Ascending aorta (tissue), 2 donors: ENCODE measurements at regions not wholly inside any gene's neighbourhood (a gene's known extent, or its start where the extent isn't known, plus 50 kb on each side); places are given as distances from the start of the nearest gene placed in this dataset.

ENCODE experiments used
- DNase-seq, 2 donors: peaks; one replicate each; pipeline ENCODE4 v3.0.0-alpha.2; 2019; ENCODE audit warnings: low spot score in 2 of 2
- H3K27ac ChIP-seq, 2 donors: fragments of 200-600 bp; sonication (generic); one replicate each; pipeline ENCODE4 v1.5.1; 2016 to 2017; ENCODE audit warnings: mild to moderate bottlenecking in 1 of 2
- H3K27me3 ChIP-seq: fragments of 200-600 bp; sonication (generic); one replicate; pipeline ENCODE4 v1.5.1; 2017
- H3K36me3 ChIP-seq, 2 donors: fragments of 200-600 bp; sonication (generic); one replicate each; pipeline ENCODE4 v1.5.1; 2016
- H3K4me1 ChIP-seq, 2 donors: fragments of 200-600 bp; sonication (generic); one replicate each; pipeline ENCODE4 v1.5.1; 2016 to 2017; ENCODE audit warnings: mild to moderate bottlenecking in 1 of 2
- H3K4me3 ChIP-seq, 2 donors: fragments of 200-600 bp; sonication (generic); one replicate each; pipeline ENCODE4 v1.5.1; 2016 to 2017; ENCODE audit warnings: mild to moderate bottlenecking in 1 of 2
- H3K9me3 ChIP-seq, 2 donors: fragments of 200-600 bp; sonication (generic); one replicate each; pipeline ENCODE4 v1.5.1; 2016
- intact Hi-C: fragments of 100-400 bp; cut with DNase I; formaldehyde crosslinking; loops from one replicate; pipeline ENCODE4 v1.15.1; 2023
- TF ChIP-seq, protein P1 (sequence below), 3 experiments: fragments of 200-600 bp in 2 of 3; fragments of 450-650 bp in 1 of 3; sonication (generic) in 2 of 3; IDR thresholded peaks; one replicate each; pipeline ENCODE4 v1.5.1; 2016 to 2019; ENCODE audit warnings: antibody characterized with exemption in 3 of 3, mild to moderate bottlenecking in 1 of 3, moderate library complexity in 1 of 3

DNA sequence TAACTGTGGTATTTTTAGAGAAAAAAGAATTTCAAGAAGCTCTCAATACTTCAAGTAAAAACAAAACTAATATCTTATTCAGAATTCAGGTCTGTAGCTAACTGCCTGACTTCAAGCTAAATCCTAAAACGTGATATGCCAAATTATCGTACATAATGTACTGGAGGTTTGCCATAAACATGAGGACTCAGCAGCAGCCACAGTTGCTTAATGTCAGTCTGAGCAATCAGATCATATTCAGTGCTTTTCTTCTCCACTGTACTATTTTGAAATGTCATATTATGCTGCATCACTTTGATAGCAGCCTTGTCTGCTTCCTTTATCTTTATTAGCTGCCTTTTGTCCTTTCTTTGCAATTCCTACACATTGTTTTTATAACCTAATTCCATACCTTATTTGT, 265.1 kb upstream of the EDNRB start:
- no peaks in the 10 kb centered on the region for H3K36me3 ChIP-seq
- no peak for DNase-seq

DNA sequence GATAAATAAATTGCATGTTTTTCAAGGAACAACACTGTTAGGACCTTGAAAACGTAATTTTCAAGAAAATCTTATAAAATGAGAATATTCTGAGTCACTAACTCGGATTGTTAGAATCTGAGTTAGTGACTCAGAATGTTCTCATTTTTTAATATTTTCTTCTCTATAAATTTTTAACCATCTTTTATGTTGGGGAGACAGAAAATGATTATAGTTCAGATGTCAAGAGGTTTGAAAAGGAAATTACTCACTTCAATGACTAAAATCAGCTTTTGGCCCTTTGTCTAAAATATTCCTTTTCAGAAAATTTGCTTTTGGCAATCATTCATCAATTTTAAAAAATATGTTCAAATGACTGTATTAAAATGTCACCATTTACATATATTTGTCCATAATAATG, 264.2 kb upstream of the EDNRB start:
- intact Hi-C loops: no loop called here
- TF ChIP-seq, protein P1, sequence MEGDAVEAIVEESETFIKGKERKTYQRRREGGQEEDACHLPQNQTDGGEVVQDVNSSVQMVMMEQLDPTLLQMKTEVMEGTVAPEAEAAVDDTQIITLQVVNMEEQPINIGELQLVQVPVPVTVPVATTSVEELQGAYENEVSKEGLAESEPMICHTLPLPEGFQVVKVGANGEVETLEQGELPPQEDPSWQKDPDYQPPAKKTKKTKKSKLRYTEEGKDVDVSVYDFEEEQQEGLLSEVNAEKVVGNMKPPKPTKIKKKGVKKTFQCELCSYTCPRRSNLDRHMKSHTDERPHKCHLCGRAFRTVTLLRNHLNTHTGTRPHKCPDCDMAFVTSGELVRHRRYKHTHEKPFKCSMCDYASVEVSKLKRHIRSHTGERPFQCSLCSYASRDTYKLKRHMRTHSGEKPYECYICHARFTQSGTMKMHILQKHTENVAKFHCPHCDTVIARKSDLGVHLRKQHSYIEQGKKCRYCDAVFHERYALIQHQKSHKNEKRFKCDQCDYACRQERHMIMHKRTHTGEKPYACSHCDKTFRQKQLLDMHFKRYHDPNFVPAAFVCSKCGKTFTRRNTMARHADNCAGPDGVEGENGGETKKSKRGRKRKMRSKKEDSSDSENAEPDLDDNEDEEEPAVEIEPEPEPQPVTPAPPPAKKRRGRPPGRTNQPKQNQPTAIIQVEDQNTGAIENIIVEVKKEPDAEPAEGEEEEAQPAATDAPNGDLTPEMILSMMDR (IDR thresholded peaks at IDR 0.05): no peak
- Histone ChIP-seq H3K36me3 (no peaks in the 10 kb centered on the region), H3K4me3 (no peak overlapping the region), H3K4me1 (no peaks in the 10 kb centered on the region), H3K9me3 (no peaks in the 10 kb centered on the region), H3K27ac (no peak overlapping the region), H3K27me3 (no peaks in the 10 kb centered on the region)
- DNase-seq: no peak

More for the DNA sequence above, 265.1 kb upstream of the EDNRB start:
- Histone ChIP-seq H3K4me3 (no peak overlapping the region), H3K27me3 (no peaks in the 10 kb centered on the region), H3K27ac (no peak overlapping the region), H3K9me3 (no peaks in the 10 kb centered on the region), H3K4me1 (no peaks in the 10 kb centered on the region)
- intact Hi-C loops: no loop called here
- TF ChIP-seq, protein P1 (IDR thresholded peaks at IDR 0.05): no peak

GRCh38 chr13:78177306-78177705, 258.7 kb upstream of the EDNRB start:
- intact Hi-C loops: no loop called here
- DNase-seq: no peak
- no peaks in the 10 kb centered on the region for H3K27me3 ChIP-seq
- H3K9me3 ChIP-seq: no peaks in the 10 kb centered on the region
- no peak overlapping the region for H3K27ac ChIP-seq
- H3K4me3 ChIP-seq: no peak overlapping the region
- no peaks in the 10 kb centered on the region for H3K4me1 ChIP-seq
- TF ChIP-seq, protein P1 (IDR thresholded peaks at IDR 0.05): no peak
- H3K36me3 ChIP-seq: no peaks in the 10 kb centered on the region

GRCh38 chr13:78176880-78177279, 258.2 kb upstream of the EDNRB start:
- TF ChIP-seq, protein P1 (IDR thresholded peaks at IDR 0.05): no peak
- intact Hi-C loops: no loop called here
- H3K4me3 ChIP-seq: no peak overlapping the region
- H3K27me3 ChIP-seq: no peaks in the 10 kb centered on the region
- no peak overlapping the region for H3K27ac ChIP-seq
- no peak for DNase-seq
- no peaks in the 10 kb centered on the region for H3K36me3 ChIP-seq
- H3K9me3 ChIP-seq: no peaks in the 10 kb centered on the region
- H3K4me1 ChIP-seq: no peaks in the 10 kb centered on the region

DNA sequence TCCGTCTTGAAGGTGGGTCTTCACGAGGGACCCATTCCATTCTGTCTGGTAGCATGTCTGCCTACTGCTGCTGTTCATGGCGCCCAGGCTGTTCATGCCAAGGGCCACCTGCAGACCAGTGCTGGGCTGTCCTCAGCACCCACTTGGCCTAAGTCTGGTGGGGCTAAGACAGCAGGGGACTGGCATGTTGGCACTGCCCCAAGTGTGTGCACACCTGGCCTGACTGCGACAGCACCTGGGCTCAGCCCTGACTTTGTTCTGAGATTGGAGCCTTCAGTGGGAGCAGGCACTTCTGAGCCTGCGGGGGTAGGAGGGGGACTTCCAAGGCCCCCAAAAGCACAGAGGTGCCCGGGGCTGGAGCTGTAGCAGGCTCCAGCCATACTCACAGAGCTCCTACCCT, 250.8 kb upstream of the EDNRB start:
- DNase-seq: no peak
- no peak overlapping the region for H3K4me3 ChIP-seq
- H3K4me1 ChIP-seq: no peaks in the 10 kb centered on the region
- TF ChIP-seq, protein P1 (IDR thresholded peaks at IDR 0.05): no peak
- no peaks in the 10 kb centered on the region for H3K9me3 ChIP-seq
- H3K36me3 ChIP-seq: no peaks in the 10 kb centered on the region
- H3K27me3 ChIP-seq: no peaks in the 10 kb centered on the region
- intact Hi-C loops: no loop called here
- no peak overlapping the region for H3K27ac ChIP-seq

- DNase-seq: no peak
- intact Hi-C loops: no loop called here
- Histone ChIP-seq H3K4me3 (no peak overlapping the region), H3K9me3 (no peaks in the 10 kb centered on the region), H3K4me1 (no peaks in the 10 kb centered on the region), H3K36me3 (no peaks in the 10 kb centered on the region), H3K27ac (no peak overlapping the region), H3K27me3 (no peaks in the 10 kb centered on the region)
- TF ChIP-seq, protein P1 (IDR thresholded peaks at IDR 0.05): no peak
Measured at GRCh38 chr13:78168981-78169380, 250.3 kb upstream of the EDNRB start.
